ENCODE measurements at regions not wholly inside any gene's neighbourhood (a gene's known extent, or its start where the extent isn't known, plus 50 kb on each side); places are given as distances from the start of the nearest gene placed in this dataset.

DNA sequence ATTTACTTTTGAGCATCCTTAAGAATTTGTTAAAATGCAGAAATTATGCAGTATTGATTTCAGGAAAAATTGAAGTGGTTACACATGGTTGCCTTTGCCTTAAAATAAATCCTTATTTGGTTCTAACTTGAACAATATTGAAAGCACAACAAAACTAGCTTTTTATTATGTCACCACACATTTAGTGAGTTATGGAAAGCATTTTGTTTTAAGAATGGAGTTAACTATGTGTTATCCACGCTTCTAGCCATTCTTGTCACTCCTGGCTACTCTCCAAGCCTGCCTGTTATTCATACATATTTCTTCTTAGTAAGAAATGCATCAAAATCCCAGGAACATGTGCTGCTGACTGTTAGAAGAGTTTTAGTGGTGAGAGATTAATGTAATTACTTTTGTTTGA, 73.9 kb downstream of the FAT4 start:
- TF ChIP-seq, protein P1, sequence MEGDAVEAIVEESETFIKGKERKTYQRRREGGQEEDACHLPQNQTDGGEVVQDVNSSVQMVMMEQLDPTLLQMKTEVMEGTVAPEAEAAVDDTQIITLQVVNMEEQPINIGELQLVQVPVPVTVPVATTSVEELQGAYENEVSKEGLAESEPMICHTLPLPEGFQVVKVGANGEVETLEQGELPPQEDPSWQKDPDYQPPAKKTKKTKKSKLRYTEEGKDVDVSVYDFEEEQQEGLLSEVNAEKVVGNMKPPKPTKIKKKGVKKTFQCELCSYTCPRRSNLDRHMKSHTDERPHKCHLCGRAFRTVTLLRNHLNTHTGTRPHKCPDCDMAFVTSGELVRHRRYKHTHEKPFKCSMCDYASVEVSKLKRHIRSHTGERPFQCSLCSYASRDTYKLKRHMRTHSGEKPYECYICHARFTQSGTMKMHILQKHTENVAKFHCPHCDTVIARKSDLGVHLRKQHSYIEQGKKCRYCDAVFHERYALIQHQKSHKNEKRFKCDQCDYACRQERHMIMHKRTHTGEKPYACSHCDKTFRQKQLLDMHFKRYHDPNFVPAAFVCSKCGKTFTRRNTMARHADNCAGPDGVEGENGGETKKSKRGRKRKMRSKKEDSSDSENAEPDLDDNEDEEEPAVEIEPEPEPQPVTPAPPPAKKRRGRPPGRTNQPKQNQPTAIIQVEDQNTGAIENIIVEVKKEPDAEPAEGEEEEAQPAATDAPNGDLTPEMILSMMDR (IDR thresholded peaks at IDR 0.05; ENCODE audit: insufficient read depth, low read depth, low read length, missing control alignments): no peak
- DNase-seq (ENCODE audit: low read depth): no peak
- no peak overlapping the region for H3K4me3 ChIP-seq (ENCODE audit: low read depth, low read length)

DNA sequence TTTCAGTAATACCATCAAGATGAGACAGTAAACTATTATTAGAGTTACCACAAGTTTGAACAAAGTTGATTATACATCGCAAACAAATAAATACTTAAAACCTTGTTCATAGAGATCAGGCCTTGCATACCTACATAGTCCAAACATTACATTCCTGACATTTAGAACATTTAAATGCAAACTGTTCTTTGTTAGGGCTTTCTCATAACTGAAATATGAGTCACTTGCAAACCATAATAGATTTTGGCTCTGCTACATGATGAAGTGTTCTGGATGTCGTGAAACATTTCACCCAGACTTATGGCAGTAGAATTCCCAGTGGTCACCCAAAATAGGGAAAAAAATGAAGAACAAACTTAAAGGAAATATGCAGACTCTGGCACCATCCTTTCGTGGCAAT, 75.0 kb downstream of the FAT4 start:
- no peak overlapping the region for H3K4me3 ChIP-seq (ENCODE audit: low read depth, low read length)
- DNase-seq (ENCODE audit: low read depth): no peak
- TF ChIP-seq, protein P1 (IDR thresholded peaks at IDR 0.05; ENCODE audit: insufficient read depth, low read depth, low read length, missing control alignments): no peak

DNA sequence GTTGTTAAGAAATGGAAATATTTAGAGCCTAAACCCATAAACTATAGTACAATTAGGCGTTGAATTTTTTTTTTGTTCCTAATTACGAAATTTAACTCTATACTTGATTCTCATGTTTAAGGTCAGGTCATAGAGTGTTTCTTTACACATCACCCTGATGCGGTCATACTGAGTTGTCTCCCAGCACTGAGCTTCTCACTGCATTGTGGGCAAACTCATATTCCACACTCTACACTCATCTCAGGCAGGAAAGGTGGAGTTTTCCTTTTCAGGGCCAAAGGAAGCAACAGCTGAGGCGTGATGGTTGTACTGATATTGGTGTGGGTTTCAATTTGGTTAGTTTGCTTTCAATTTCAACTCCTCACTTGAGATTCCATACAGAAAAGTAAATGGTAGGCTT, 75.4 kb downstream of the FAT4 start:
- no peak for DNase-seq (ENCODE audit: low read depth)
- TF ChIP-seq, protein P1 (IDR thresholded peaks at IDR 0.05; ENCODE audit: insufficient read depth, low read depth, low read length, missing control alignments): no peak
- H3K4me3 ChIP-seq (ENCODE audit: low read depth, low read length): no peak overlapping the region

DNA sequence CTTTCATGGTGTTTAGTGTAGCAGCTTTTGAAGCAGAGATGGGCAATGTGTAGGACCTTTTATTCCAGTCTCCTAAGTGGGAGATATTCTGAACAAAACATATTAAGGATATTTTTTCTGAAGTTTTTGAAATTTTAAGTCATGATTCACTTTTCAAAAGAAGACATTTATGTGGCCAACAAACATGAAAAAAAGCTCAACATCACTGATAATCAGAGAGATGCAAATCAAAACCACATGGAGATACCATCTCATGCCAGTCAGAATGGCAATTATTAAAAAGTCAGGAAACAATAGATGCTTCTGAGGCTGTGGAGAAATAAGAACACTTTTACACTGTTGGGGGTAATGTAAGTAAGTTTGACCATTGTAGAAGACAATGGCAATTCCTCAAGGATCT, 76.0 kb downstream of the FAT4 start:
- no peak overlapping the region for H3K4me3 ChIP-seq (ENCODE audit: low read depth, low read length)
- DNase-seq (ENCODE audit: low read depth): no peak
- TF ChIP-seq, protein P1 (IDR thresholded peaks at IDR 0.05; ENCODE audit: insufficient read depth, low read depth, low read length, missing control alignments): no peak

DNA sequence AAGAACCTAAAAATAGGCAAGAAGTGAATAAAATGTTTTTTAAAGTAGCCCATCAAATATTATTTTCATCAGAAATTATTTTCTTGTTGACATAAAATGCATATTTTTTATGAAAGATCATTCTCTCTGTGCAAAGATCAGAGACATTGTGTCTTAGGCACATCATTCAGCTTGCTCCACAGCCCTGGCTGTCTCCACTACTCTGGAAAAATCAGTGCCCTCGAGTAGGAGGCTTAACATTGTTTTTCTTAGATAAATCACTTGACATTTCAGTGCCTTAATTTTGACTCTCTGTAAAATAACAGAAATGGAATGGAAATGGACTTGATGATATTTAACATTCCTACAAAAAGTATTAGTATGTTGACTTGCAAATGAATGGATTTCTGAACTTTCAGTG, 77.9 kb downstream of the FAT4 start:
- DNase-seq (ENCODE audit: low read depth): no peak
- TF ChIP-seq, protein P1 (IDR thresholded peaks at IDR 0.05; ENCODE audit: insufficient read depth, low read depth, low read length, missing control alignments): no peak
- H3K4me3 ChIP-seq (ENCODE audit: low read depth, low read length): no peak overlapping the region

DNA sequence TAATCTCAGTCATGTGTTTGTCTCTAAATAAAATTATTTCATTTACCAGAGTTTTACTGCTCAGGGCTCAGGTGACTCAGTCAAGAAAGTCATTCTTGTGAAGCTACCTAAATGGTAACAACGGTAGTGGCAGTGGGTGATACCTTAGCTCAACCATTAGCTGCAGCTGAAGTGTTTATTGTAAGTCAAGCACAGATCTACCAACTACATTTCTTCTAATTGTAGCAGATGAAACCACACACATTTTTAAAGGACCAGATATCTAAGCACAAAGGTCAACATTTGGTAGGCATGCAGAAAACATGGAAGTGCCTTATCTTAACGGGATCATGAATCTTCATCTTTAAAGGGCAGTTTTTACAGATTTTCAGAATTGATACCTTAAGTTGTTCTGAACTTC, 79.1 kb downstream of the FAT4 start:
- no peak overlapping the region for H3K4me3 ChIP-seq (ENCODE audit: low read depth, low read length)
- TF ChIP-seq, protein P1 (IDR thresholded peaks at IDR 0.05; ENCODE audit: insufficient read depth, low read depth, low read length, missing control alignments): no peak
- no peak for DNase-seq (ENCODE audit: low read depth)

DNA sequence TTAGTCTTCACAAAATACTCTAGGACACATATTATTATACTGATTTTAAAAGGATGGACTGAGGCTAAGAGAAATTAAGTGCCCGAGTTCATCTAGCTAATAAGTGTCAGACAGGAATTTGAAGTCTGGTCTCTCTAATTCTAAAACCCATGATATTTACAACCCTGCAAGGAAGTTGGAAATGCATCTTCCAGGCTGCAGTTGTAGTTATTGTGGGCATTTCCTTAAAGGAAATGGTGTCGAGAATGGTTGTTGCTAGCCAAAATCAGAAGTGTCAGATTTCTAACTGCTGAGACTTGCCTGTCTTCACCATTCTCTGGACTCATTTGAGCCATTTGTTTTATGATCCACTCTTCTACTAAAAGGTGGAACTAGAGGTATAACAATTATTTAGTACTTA, 82.5 kb downstream of the FAT4 start:
- DNase-seq (ENCODE audit: low read depth): no peak
- TF ChIP-seq, protein P1 (IDR thresholded peaks at IDR 0.05; ENCODE audit: insufficient read depth, low read depth, low read length, missing control alignments): no peak

More for the DNA sequence above, 82.5 kb downstream of the FAT4 start:
- no peak overlapping the region for H3K4me3 ChIP-seq (ENCODE audit: low read depth, low read length)

Data from GM12865 (cell line).